Subcutaneous abdominal adipose tissue (tissue), 5 donors: ENCODE measurements at regions not wholly inside any gene's neighbourhood (a gene's known extent, or its start where the extent isn't known, plus 50 kb on each side); places are given as distances from the start of the nearest gene placed in this dataset.
"Not testable (repeated sequence)": the region's sequence is repeated elsewhere in the genome, so short reads cannot be mapped to it uniquely, and the experiment has no call there.

Experiments used
- H3K27ac ChIP-seq: one replicate; pipeline ENCODE4 v1.7.0; 2013; ENCODE audit warnings: low read depth, mild to moderate bottlenecking, inconsistent platforms, low read length, moderate library complexity
- H3K27me3 ChIP-seq, 5 donors: one replicate each; pipeline ENCODE4 v1.7.0; 2013; ENCODE audit warnings: low read length in 5 of 5, inconsistent platforms in 1 of 5; ENCODE audit not compliant: control insufficient read depth in 5 of 5, insufficient read depth in 4 of 5
- H3K36me3 ChIP-seq, 5 donors: one replicate each; pipeline ENCODE4 v1.7.0; 2013; ENCODE audit warnings: low read length in 5 of 5; ENCODE audit not compliant: control insufficient read depth in 5 of 5, insufficient read depth in 5 of 5
- H3K4me1 ChIP-seq, 5 donors: one replicate each; pipeline ENCODE4 v1.7.0; 2013; ENCODE audit warnings: low read length in 5 of 5, mild to moderate bottlenecking in 3 of 5, moderate library complexity in 1 of 5; ENCODE audit not compliant: control insufficient read depth in 5 of 5, insufficient read depth in 5 of 5
- H3K4me3 ChIP-seq, 5 donors: one replicate each; pipeline ENCODE4 v1.7.0; 2013; ENCODE audit warnings: low read length in 5 of 5, low read depth in 1 of 5
- H3K9ac ChIP-seq, 5 donors: one replicate each; pipeline ENCODE4 v1.7.0; 2013; ENCODE audit warnings: low read length in 5 of 5, mild to moderate bottlenecking in 4 of 5, moderate library complexity in 3 of 5
- H3K9me3 ChIP-seq, 5 donors: one replicate each; pipeline ENCODE4 v1.7.0; 2013; ENCODE audit warnings: low read length in 5 of 5; ENCODE audit not compliant: control insufficient read depth in 5 of 5
- donor health status: healthy.
- donor health status: healthy.
- donor health status: healthy.
- donor health status: healthy.
- donor health status: healthy.

DNA sequence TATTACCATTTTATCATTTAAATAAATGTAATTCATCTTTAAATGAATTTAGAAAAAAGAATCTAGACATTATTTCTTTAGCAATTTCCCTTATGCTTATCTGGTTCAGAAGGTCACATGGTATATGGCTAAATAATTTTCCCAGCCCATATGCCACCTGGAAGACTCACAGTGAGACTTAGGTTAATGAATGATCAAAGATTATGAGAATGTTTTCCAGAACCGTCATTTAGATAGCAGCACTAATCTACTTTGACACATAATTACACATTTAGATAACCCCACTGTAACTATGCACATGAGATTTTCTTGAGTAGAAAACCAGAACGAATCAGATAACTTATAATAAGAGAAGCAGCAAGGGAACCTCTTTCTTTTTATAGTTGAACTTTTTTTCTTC, 124.9 kb upstream of the CCDC180 start:
- H3K9ac ChIP-seq, H3K4me1 ChIP-seq, H3K36me3 ChIP-seq, H3K4me3 ChIP-seq, H3K9me3 ChIP-seq, H3K27me3 ChIP-seq, H3K27ac ChIP-seq: not testable (repeated sequence)

- no peaks in the 10 kb centered on the region for H3K36me3 ChIP-seq
- no peaks in the 10 kb centered on the region for H3K4me1 ChIP-seq
- no peaks in the 10 kb centered on the region for H3K27me3 ChIP-seq
- H3K9ac ChIP-seq = no peak overlapping the region
- H3K9me3 ChIP-seq = no peaks in the 10 kb centered on the region
- no peak overlapping the region for H3K4me3 ChIP-seq
- no peak overlapping the region for H3K27ac ChIP-seq
Observed at GRCh38 chr9:97179616-97180015, 127.8 kb upstream of the CCDC180 start.

- no peak overlapping the region for H3K9ac ChIP-seq
- H3K4me3 ChIP-seq = no peak overlapping the region
- H3K9me3 ChIP-seq = no peaks in the 10 kb centered on the region
- no peaks in the 10 kb centered on the region for H3K36me3 ChIP-seq
- no peaks in the 10 kb centered on the region for H3K27me3 ChIP-seq
- no peak overlapping the region for H3K27ac ChIP-seq
- no peaks in the 10 kb centered on the region for H3K4me1 ChIP-seq
Observed at GRCh38 chr9:97176206-97176605, 131.3 kb upstream of the CCDC180 start.

DNA sequence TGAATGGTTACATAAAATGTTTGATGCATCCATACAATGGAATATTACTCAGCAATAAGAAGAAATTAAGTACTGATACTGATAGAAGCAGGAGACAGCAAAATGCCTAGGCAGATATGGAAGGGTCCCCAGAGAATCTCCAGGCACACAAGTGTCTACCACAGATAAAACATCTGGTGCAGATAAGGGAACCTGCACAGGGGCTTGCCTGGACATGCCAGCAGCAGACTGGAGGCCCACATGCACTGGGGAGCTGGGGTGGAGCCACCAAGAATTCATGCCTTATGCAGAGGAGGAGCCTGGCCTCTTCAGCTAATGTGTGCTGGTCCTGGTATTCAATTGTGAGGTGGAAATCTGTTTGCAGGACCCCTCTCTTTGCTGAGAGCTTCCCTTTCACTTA, 129.2 kb upstream of the CTSV start:
- H3K9ac ChIP-seq, H3K36me3 ChIP-seq, H3K4me1 ChIP-seq, H3K27me3 ChIP-seq, H3K27ac ChIP-seq, H3K9me3 ChIP-seq, H3K4me3 ChIP-seq: not testable (repeated sequence)

DNA sequence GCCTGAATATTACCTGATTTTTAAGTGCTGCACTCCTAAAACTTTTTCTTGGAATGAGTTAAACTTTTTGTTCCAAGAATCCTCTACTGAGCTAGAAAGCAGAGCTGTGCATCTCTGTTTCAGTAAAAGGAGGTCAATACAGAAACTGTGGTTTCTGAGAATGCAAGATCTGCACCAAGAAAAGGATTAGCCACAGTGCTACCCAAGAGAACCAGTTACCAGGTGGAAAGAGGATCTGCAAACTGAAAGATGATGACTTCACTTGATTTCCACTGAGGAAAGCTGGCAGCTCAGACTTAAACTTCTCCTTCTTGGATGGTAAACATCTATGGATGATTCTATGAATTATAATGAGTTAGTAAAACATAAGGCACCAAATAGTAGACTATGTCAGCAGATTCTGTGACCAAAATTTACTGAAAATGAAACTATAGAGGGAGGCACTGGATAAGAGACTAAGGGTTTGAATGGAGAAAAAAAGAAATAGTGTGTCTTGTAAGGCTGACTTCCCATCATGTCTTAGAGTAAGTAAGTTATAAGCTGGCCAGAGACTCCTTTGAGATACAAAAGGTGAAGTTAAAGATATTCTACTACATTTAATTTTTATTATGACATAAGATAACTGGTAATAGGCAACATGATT, 127.7 kb upstream of the CTSV start:
- not testable (repeated sequence) for H3K27ac ChIP-seq, H3K36me3 ChIP-seq, H3K27me3 ChIP-seq, H3K4me1 ChIP-seq, H3K9ac ChIP-seq, H3K9me3 ChIP-seq, H3K4me3 ChIP-seq

GRCh38 chr9:97160255-97160654, 121.3 kb upstream of the CTSV start:
- no peaks in the 10 kb centered on the region for H3K4me1 ChIP-seq
- H3K36me3 ChIP-seq = no peaks in the 10 kb centered on the region
- H3K4me3 ChIP-seq = no peak overlapping the region
- no peaks in the 10 kb centered on the region for H3K27me3 ChIP-seq
- no peak overlapping the region for H3K27ac ChIP-seq
- H3K9ac ChIP-seq = no peak overlapping the region
- no peaks in the 10 kb centered on the region for H3K9me3 ChIP-seq

- H3K27ac ChIP-seq, H3K9me3 ChIP-seq, H3K36me3 ChIP-seq, H3K27me3 ChIP-seq, H3K9ac ChIP-seq, H3K4me3 ChIP-seq, H3K4me1 ChIP-seq: not testable (repeated sequence)
Observed at GRCh38 chr9:97158722-97159121, 119.8 kb upstream of the CTSV start.

GRCh38 chr9:97155441-97155840, 116.5 kb upstream of the CTSV start:
- H3K9ac ChIP-seq = not testable (repeated sequence)

GRCh38 chr9:97153967-97154366, 115.0 kb upstream of the CTSV start:
- Histone ChIP-seq H3K36me3 (no peaks in the 10 kb centered on the region), H3K4me3 (no peak overlapping the region), H3K9me3 (no peaks in the 10 kb centered on the region)

More at GRCh38 chr9:97155441-97155840, 116.5 kb upstream of the CTSV start:
- not testable (repeated sequence) for H3K27me3 ChIP-seq, H3K4me1 ChIP-seq, H3K4me3 ChIP-seq, H3K27ac ChIP-seq, H3K9me3 ChIP-seq, H3K36me3 ChIP-seq

DNA sequence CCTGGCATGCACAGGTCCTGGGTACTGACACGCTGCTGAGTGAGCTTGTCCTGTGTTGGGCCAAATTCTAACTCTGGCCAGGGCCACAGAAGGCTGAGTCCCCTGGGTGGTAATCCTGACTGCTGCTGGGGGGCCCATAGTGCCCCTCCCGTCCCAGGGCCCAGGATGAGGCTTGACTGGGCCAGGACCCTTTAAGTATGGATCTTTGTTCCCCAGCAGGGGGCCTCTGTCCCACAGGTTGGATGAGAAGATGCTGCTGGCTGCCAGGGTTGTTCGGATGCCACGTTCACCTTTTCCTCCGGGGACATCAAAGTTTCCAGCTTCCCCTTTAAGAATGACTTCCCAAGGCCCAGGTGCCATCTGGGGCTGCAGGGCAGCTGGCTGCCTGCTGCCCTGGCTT, 114.2 kb upstream of the CTSV start:
- not testable (repeated sequence) for H3K27ac ChIP-seq, H3K36me3 ChIP-seq, H3K27me3 ChIP-seq, H3K4me3 ChIP-seq, H3K9me3 ChIP-seq, H3K4me1 ChIP-seq, H3K9ac ChIP-seq

More at GRCh38 chr9:97153967-97154366, 115.0 kb upstream of the CTSV start:
- H3K4me1 ChIP-seq = no peaks in the 10 kb centered on the region
- H3K27me3 ChIP-seq = no peaks in the 10 kb centered on the region
- no peak overlapping the region for H3K9ac ChIP-seq
- H3K27ac ChIP-seq = no peak overlapping the region

GRCh38 chr9:97150471-97150870, 111.5 kb upstream of the CTSV start:
- not testable (repeated sequence) for H3K36me3 ChIP-seq, H3K4me1 ChIP-seq, H3K9me3 ChIP-seq, H3K27ac ChIP-seq, H3K27me3 ChIP-seq, H3K4me3 ChIP-seq, H3K9ac ChIP-seq
